ENCODE measurements at regions not wholly inside any gene's neighbourhood (a gene's known extent, or its start where the extent isn't known, plus 50 kb on each side); places are given as distances from the start of the nearest gene placed in this dataset.

DNA sequence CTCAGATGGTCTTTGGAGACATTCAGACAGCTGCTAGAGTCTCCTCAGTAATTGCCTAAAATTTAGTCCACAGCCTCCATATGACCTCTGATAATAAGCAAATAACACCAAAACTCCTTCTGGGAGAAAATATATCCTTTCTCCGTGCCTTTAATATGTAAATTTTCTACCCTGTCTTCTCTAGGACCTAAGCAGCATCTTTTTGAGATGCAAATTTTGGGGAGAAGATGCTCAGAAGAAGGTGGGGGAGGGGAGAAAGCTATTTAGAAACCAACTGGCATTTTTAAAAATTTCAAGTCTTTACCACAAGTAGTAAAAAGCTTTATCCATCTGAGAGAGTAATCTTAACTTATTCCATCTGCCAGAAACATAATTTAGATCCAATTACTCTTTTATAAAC is 91.8 kb upstream of the KCNK12 start (continued):
- TF ChIP-seq, protein P1, sequence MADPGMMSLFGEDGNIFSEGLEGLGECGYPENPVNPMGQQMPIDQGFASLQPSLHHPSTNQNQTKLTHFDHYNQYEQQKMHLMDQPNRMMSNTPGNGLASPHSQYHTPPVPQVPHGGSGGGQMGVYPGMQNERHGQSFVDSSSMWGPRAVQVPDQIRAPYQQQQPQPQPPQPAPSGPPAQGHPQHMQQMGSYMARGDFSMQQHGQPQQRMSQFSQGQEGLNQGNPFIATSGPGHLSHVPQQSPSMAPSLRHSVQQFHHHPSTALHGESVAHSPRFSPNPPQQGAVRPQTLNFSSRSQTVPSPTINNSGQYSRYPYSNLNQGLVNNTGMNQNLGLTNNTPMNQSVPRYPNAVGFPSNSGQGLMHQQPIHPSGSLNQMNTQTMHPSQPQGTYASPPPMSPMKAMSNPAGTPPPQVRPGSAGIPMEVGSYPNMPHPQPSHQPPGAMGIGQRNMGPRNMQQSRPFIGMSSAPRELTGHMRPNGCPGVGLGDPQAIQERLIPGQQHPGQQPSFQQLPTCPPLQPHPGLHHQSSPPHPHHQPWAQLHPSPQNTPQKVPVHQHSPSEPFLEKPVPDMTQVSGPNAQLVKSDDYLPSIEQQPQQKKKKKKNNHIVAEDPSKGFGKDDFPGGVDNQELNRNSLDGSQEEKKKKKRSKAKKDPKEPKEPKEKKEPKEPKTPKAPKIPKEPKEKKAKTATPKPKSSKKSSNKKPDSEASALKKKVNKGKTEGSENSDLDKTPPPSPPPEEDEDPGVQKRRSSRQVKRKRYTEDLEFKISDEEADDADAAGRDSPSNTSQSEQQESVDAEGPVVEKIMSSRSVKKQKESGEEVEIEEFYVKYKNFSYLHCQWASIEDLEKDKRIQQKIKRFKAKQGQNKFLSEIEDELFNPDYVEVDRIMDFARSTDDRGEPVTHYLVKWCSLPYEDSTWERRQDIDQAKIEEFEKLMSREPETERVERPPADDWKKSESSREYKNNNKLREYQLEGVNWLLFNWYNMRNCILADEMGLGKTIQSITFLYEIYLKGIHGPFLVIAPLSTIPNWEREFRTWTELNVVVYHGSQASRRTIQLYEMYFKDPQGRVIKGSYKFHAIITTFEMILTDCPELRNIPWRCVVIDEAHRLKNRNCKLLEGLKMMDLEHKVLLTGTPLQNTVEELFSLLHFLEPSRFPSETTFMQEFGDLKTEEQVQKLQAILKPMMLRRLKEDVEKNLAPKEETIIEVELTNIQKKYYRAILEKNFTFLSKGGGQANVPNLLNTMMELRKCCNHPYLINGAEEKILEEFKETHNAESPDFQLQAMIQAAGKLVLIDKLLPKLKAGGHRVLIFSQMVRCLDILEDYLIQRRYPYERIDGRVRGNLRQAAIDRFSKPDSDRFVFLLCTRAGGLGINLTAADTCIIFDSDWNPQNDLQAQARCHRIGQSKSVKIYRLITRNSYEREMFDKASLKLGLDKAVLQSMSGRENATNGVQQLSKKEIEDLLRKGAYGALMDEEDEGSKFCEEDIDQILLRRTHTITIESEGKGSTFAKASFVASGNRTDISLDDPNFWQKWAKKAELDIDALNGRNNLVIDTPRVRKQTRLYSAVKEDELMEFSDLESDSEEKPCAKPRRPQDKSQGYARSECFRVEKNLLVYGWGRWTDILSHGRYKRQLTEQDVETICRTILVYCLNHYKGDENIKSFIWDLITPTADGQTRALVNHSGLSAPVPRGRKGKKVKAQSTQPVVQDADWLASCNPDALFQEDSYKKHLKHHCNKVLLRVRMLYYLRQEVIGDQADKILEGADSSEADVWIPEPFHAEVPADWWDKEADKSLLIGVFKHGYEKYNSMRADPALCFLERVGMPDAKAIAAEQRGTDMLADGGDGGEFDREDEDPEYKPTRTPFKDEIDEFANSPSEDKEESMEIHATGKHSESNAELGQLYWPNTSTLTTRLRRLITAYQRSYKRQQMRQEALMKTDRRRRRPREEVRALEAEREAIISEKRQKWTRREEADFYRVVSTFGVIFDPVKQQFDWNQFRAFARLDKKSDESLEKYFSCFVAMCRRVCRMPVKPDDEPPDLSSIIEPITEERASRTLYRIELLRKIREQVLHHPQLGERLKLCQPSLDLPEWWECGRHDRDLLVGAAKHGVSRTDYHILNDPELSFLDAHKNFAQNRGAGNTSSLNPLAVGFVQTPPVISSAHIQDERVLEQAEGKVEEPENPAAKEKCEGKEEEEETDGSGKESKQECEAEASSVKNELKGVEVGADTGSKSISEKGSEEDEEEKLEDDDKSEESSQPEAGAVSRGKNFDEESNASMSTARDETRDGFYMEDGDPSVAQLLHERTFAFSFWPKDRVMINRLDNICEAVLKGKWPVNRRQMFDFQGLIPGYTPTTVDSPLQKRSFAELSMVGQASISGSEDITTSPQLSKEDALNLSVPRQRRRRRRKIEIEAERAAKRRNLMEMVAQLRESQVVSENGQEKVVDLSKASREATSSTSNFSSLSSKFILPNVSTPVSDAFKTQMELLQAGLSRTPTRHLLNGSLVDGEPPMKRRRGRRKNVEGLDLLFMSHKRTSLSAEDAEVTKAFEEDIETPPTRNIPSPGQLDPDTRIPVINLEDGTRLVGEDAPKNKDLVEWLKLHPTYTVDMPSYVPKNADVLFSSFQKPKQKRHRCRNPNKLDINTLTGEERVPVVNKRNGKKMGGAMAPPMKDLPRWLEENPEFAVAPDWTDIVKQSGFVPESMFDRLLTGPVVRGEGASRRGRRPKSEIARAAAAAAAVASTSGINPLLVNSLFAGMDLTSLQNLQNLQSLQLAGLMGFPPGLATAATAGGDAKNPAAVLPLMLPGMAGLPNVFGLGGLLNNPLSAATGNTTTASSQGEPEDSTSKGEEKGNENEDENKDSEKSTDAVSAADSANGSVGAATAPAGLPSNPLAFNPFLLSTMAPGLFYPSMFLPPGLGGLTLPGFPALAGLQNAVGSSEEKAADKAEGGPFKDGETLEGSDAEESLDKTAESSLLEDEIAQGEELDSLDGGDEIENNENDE (IDR thresholded peaks at IDR 0.05; ENCODE audit: insufficient replicate concordance, low read length): peak; percentile 73
- TF ChIP-seq TBP (IDR thresholded peaks at IDR 0.05; ENCODE audit: low read depth, low read length): no peak
- TF ChIP-seq CHD2 (IDR thresholded peaks at IDR 0.05; ENCODE audit: low read length): 0 out of 2 replicates have a peak, but pooled peaks have one; percentile 26
- TF ChIP-seq GTF2F1 (IDR thresholded peaks at IDR 0.05; ENCODE audit: borderline replicate concordance, low read depth, low read length): no peak
- TF ChIP-seq, protein P2, sequence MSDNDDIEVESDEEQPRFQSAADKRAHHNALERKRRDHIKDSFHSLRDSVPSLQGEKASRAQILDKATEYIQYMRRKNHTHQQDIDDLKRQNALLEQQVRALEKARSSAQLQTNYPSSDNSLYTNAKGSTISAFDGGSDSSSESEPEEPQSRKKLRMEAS (IDR thresholded peaks at IDR 0.05): no peak
- TF ChIP-seq EGR1 (IDR thresholded peaks at IDR 0.05; ENCODE audit: borderline replicate concordance, low read depth, low read length): no peak
- TF ChIP-seq, protein P3, sequence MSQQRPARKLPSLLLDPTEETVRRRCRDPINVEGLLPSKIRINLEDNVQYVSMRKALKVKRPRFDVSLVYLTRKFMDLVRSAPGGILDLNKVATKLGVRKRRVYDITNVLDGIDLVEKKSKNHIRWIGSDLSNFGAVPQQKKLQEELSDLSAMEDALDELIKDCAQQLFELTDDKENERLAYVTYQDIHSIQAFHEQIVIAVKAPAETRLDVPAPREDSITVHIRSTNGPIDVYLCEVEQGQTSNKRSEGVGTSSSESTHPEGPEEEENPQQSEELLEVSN (IDR thresholded peaks at IDR 0.05): no peak
- TF ChIP-seq SIX5 (IDR thresholded peaks at IDR 0.05; ENCODE audit: low read depth, low read length): no peak
- TF ChIP-seq, protein P4, sequence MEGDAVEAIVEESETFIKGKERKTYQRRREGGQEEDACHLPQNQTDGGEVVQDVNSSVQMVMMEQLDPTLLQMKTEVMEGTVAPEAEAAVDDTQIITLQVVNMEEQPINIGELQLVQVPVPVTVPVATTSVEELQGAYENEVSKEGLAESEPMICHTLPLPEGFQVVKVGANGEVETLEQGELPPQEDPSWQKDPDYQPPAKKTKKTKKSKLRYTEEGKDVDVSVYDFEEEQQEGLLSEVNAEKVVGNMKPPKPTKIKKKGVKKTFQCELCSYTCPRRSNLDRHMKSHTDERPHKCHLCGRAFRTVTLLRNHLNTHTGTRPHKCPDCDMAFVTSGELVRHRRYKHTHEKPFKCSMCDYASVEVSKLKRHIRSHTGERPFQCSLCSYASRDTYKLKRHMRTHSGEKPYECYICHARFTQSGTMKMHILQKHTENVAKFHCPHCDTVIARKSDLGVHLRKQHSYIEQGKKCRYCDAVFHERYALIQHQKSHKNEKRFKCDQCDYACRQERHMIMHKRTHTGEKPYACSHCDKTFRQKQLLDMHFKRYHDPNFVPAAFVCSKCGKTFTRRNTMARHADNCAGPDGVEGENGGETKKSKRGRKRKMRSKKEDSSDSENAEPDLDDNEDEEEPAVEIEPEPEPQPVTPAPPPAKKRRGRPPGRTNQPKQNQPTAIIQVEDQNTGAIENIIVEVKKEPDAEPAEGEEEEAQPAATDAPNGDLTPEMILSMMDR (IDR thresholded peaks at IDR 0.05; ENCODE audit: control extremely low read depth in 1 of 3, insufficient read depth in 1 of 3, low read depth in 1 of 3, low read length in 3 of 3): no peak

All from H1 (cell line).